NCI-H1694 (cell line): ENCODE measurements at regions not wholly inside any gene's neighbourhood (a gene's known extent, or its start where the extent isn't known, plus 50 kb on each side); places are given as distances from the start of the nearest gene placed in this dataset.
A peak's percentile ranks its signal among the peaks of the same experiment; 100 is the strongest.

Experiments
- DNase-seq: peaks from one replicate; lab custom pipeline; 2025; lab: John Stamatoyannopoulos, UW

DNA sequence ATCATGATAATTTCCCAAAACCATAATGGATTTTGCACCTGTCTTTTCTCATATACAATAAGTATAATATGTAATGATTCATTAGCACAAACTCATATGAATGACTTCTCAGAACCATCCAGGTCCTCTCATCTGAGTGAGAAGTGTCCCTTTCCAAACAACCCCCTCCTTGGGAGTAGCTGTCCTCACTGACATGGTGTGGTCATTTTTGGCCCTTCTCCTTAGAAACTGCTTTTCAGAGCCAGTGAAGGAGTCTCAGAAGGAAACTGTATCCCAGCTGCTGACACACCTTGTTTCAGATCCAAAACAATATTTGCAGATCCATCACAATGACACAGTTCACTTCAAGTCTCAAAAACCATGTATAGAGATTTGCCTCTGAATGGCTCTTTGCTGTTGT, 95.5 kb downstream of the MIS18A start:
- no peak for DNase-seq

DNA sequence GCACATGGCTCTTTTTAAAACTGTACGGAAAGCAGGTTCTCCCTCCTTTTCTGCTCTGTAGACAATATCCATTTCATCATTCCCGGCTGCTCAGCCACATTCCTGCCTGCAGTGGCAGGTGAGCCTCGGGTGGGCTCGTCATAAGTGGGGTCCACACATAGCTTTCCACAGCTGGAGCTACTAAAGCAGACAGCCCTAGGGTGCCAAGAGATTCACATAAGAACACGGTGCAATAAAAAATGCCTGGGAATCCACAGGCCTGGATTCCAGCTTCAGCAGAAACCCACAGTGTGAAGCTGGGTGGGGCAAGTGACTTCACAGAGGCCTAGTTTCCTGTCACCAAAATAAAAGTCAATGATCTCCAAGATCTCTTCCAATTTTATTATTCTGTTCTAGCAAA, 96.4 kb downstream of the MIS18A start:
- no peak for DNase-seq

DNA sequence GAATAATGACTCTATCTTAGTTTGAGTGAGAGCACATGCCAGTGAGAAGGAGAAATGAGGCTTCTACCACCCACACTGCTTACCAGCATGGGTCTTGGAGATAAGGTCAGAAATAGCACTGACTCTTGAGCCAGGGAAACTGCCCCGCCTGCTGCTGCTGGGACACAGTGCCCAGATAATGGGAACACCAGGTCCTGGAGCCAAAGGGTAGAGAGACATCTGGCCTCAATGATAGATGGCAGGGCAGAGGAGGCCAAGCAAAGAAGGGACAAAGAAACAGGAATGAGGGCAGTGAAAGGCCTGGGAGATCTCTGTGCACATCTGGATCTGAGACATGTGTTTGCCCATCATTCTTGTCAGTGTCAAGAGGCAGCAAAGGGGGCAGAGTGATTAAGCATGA, 97.4 kb downstream of the MIS18A start:
- DNase-seq: no peak

DNA sequence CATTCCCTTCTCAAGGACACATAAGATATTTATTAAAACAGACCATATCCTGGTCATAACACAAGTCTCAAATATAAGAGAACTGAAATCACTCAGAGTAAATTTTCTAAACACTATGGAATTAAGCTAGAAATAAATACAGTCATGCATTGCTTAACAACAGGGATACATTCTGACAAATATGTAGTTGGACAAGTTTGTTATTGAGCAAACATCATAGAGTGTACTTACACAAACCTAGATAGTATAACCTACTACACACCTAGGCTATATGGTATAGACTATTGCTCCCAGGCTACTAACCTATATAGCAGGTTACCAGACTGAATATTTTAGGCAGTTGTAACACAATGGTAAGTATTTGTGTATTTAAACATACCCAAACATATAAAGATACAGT, 104.0 kb downstream of the MIS18A start:
- DNase-seq: no peak

DNA sequence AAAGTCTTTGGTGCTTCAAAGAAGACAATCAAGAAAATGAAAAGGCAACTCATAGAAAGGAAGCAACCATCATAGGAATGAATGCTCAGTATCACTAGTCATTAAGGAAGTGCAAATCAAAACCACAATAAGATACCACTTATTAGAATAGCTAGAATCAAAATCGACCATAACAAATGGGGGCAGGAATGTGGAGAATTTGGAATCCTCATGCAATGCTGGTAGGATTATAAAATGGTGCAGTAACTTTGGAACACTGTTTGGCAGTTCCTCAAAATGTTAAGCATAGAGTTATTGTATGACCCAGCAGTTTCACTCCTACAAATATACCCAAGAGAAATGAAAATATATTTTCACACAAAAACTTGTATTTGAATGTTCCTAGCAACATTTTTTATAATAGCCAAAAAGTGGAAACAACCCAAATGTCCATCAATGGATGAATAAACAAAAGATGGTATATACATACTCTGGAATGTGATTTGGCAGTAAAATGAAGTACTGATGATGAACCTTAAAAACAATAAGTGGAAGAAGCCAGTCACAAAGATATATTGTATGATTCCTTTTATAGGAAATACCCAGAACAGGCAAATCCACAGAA, 105.6 kb downstream of the MIS18A start:
- no peak for DNase-seq

DNA sequence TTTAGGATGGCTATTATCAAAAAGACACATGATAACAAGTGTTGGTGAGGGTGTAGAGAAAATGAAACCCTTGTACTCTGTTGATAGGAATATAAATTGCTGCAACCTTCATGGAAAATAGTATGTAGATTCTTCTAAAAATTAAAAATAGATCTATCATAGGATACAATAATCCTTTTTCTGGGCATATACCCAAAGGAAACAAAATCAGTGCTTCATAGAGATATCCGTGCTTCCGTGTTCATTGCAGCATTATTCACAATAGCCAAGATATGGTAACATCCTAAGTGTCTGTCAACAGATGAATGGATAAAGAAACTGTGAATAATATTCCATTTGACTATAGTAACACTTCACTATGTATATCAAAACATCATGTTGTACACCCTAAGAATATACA, 106.7 kb downstream of the MIS18A start:
- no peak for DNase-seq

DNA sequence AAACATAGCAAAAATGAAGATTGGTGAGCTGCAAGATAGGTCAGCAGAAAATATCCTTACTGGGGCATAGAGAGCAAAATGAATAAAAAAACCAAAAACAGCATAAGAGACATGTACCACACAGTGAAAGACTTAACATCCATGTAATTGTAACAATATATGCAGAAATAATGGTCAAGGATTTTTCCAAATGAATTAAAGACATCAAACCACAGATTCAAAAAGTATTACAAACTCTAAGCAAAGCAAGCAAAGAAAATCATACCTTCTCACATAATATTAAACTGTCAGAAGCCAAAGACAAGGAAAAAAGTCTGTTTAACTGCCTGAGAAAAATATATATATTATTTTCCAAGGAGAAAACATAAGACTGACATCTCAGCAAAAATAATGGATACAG, 111.3 kb downstream of the MIS18A start:
- no peak for DNase-seq

DNA sequence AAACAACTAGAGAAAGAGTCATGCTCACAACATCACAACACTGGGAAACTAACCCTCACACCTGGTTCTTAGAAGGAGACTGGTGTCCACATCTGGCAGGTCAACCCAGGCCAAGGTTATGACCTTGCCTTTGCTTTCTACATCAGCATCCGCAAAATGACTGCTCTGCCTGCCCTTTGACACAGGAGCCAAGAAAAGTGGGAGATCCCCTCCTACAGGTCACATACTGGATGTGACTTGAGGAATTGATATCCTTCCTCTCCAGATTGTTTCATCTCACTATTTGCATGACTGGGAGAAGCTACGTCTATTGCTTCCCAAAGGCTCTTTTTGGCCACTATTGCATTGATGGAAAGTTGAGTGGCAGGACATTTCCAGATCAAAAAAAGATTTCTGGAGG, 115.5 kb downstream of the MIS18A start:
- DNase-seq: no peak

DNA sequence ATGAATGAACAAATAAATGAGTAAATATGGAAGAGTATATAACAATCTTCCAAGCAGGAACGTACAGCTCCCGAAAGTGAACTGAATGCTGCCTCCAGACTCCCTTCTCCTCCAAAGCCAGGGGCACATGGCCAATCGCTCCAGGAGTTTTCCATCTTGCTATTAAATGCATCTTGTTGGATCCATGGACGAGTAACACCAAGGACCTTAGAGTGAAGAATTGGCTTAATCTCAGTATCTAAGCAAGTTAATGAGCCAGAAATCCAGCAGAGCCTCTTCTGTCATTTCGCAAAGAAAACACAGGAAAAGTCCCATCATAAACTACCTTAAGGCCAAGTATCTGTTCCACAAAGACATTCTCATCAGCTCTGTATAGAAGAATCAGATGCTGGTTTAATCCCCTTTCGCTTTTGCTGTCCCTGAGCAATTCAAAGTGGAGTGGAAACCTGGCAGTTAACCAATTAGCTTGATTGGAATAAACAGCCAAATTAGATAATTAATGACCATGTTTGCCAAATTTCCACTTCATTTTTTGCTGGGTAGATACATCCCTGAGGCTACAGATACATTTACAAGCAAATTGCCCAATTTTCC, 116.0 kb downstream of the MIS18A start:
- no peak for DNase-seq

DNA sequence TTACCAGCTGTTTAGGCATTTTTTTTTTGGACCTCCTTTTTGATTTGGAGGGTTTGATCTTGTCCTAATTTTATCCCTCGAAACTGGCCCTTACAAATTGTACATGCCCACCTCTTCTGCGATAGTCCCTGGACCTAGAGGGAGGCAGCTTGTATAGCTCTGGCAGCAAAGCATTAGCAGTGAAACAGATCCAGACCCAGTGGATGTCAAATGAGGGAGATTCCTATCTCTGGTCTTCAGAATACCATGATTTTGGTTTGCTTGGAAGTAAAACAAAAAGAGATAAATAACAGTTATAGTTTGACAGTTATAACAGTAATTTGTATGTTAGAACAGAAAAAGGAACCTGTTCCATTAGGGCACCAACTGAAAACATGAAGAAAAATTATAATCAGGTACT, 123.6 kb downstream of the MIS18A start:
- DNase-seq: no peak

DNA sequence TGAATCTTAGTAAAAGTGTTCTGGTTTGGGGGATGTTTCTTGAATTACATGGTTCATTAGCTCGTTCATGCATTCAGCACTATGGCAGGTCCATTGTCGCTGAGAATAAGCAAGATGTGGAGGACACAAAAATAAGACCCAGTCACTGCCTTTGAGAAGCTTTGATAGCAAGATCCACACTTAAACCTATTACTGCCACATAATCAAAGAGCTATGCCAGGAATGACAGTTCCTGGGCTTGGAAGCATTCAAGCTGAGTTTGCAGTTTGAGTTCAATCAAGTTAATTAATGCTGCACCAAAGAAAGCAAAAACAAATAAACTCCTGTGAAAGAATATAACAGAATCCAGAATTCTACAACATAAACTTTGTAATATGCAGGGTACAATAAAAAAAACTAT, 131.8 kb downstream of the MIS18A start:
- DNase-seq: no peak

DNA sequence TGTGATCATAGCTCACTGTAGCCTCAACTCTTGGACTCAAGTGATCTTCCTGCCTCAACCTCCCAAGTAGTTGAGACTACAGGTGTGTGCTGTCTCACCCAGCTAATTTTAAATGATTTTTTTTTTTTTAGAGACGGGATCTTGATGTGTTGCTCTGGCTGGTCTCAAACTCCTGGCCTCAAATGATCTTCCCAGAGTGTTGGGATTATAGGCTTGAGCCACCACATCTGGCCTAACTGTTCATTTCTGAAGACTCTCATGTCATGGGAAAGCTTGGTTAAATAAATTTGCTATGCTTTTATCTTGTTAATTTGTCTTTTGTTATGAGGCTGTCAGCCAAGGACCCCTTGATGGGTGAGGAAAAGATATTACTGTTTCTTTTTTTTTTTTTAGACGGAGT, 134.0 kb downstream of the MIS18A start:
- DNase-seq: no peak

DNA sequence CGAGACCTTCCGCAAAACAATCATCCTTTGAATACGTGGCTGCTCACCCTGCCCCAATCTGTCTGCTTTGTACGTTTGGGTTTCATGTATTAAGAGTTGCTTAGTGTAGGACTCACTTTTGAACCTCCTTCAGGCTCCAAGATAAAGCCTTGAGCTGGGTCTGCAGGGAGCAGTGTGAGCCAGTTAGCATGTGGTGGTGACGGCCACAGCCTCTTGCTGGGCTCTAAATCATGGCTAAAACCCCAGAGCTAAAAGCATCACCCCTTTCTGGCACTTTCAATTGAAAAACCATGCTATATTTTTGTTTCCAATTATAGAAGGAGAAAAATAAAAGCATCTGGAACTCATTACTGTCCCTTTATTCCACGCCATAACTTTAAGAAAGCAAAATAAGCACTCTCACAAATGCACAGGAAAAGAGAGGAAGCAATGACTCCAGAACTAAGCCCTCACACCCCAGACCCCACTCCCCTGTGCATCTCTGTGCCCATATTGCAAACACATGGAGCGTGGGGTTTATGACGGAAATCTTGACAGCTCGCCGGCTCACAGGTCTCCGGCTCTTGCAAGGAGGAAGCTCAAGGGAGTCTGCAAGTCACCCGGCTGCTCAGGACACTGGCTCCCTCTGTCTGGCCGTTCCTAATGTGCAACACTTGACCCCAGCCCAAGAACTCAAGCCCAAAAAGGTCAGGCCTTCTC, 135.5 kb downstream of the MIS18A start:
- no peak for DNase-seq

DNA sequence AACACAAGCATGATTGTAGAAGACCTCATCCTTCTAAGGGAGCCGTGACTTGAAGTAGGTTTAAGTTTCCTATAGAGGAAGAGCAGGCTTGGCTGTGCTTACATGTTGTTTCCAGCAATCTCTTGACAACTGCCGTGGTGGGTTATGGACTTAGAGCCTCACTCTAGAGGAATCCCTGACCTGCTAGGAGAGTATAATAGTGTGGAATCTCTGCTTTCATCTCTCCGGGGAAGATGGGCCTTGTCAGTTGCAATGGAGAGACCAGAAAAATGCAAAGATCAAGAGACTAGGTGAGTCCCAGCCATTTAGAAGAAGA, 137.6 kb downstream of the MIS18A start:
- no peak for DNase-seq

DNA sequence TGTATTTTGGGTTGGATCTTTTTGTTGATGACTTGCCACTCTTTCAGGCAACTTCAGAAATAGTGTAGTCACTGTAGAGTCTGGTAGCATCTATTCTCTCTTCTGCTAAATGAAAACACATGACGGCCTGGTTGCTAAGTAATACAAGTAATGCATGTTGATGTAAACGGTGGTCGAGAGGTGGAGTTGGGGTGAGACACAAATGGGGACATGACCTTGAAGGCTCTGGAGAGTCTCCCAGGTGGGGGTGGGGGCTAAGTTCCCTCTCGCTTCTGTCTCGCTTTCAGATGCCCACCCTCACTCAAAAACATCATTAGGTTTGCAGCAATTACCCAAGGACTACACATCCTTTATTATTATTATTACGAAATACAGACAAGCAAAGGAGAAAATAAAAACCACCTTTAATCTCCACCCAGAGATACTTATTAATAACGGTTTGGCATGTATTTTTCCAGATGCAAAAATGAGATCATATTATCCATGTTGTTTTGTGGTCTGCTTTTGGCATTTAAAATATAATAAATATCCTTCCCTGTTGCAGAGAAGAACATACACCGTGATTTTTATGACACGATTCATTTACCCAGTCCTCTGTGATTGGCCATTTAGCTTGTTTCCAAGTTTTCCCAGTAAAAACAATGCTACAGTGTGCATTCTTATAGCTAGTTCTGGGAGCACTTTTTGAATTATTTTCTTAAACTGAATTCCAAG, 138.1 kb downstream of the MIS18A start:
- no peak for DNase-seq

DNA sequence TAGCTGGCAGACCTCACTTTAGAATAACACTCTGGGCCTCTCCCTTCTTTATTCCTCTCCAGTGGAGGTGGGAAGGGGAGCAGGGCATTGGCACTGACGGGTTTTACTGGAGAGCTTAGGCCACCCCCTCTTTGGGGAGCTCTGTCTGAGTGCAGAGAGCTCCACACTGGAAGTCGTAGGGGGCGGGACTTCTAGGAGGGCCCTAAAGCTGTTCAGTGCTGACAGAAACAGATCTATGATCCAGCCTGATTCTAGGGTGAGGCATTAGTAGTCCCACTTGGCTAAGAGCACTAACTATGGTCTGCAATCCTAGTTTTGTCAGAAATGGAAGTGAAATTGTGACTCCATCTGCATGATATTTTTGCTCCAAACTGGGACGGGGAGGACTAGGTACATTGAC, 138.7 kb downstream of the MIS18A start:
- no peak for DNase-seq

DNA sequence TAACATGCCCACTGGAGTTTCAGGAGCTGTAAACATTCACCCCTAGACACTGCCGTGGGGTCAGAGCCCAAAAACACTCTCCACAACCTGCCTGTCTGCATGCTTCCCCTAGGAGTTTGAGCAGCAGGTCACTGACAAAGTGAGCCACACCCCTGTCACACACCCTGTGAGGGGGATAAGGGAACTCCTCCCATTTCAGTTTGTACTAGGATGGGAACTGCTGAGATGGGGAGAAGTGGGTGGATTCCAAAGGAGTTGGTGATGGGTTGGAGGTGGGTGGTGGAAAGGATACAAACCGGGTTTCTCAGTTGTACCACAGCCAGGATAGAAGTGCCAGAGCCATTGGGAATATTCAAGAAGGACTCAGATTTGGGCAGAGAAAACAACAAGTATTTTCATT, 140.2 kb downstream of the MIS18A start:
- DNase-seq: no peak

DNA sequence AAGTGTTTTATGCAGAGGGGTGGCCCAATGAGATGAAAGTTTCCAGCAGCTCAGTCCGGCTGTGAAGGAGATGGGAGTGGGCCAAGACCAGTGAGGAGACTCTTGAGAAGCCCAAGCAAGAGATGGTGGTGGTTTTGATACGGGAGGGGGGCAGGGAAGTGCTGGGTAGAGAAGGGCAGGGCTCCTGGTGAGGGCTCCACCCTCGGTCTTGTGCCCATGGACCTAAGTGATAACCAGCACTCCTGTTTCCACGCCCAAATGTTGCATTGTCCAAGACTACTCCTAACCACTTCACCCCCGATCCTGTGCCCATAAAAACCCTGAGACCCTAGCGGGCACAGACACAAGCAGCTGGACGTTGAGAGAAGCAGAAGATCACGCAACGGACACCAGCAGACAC, 140.9 kb downstream of the MIS18A start:
- no peak for DNase-seq

DNA sequence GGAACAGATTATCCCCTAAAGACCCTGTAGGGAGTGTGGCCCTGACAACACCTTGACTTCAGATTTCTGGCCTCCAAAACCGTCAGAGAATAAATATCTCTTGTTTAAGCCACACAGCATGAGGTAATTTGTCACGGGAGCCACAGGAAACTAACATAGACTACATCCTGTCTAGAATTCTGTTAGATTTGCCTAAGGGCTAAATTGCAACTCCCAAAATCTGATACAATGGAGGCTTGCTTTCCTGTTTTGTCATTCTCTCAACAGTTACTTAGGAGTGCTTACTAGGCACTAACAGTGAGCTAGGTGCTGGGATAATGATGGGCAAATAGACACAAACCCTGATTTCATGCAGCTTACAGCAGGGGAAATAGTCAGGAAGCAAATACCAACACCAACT, 141.6 kb downstream of the MIS18A start:
- DNase-seq: no peak

DNA sequence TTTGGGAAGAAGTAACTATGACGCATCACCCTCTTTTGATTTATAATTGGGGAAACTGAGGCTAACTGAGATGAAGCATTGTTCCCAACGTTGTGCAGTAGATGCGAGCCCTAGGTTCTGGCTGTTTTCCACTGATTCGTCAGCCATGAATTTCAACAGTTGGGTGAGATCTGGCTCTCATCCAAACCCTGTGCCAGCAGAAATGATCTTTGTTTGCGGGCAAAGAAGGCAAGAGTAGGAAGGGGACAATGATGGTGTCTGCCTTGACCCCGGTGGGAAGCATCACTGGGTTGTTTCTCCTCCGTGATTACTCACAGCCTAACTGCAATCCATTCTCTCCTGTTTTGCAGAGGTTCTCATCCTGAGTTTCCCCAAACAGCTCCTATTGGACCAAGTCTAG, 142.3 kb downstream of the MIS18A start:
- DNase-seq: no peak

DNA sequence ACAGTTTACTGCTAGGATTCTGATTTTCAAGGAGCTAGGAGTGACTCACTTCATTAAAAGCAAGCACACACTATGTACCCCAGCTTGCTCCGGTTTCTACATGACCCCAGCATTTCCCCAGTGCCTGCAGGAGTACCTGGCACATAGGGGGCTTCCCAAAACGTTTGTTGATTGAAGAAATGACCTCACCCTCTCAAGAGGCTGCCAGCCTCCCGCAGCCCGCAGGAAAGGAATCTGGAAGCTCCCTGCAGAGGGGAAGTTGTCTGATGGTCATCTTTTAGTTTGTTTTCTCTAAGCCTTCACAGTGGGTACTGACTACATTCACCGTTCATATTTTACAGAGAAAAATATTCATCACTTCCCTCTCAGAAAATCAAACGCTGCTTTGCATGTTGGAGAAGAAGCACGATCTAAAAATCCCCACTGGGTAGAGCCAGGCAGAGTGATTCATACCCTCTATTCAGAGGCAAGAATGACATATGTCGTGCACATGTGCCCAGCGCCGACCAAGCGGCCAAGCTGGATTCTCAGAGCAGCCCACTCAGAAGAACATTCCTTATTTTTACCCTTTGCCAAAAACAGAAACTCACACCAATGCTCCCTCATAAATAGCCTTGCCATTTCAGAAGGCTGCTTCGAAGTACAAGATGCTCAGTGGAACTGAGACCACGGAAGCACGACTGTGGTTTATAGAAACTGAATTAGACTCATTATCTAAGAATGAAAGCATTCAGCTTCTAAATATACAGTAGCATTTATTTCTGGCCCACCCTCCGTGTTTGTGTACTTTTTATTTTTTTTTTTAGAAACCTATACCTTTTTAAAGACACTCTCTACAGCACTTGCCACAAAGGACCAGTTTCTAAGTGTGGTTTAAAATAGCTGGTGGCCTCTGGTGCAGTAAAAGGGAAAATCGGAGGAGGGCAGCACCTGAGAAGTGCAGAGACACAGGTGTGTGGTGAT, 143.2 kb downstream of the MIS18A start:
- DNase-seq: peak; percentile 60

DNA sequence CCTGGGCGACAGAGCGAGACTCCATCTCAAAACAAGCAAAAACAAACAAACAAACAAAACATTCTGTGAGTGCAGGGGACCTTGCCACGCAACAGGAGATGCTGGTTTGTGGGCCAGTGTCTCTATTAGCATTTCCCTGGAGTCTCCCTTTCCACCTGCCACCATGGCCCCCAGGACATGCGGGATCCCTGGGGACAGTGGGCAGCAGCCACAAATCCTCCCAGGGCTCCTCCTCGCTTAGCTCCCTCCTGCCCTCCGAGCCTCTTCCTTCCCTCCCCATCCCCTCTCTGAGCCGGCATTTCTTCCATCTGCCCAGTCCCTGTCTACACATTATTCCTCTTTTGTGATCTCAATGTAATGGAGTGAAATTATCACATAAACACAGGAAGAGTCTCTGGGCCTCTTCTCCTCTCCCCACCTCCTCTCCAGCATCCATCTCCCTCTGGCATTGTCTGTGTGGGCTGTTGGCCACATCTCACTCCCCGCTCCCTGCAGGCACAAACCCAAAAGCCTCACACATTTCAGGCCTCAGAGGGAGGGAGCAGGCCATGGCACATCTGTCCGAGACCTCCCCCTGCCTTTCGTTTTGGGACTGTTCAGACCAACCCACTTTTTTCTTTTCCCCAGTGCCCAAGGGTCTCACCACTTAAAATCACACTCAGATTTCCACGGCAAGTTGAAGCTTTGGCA, 144.3 kb downstream of the MIS18A start:
- peak; percentile 14 for DNase-seq
